Stimulated activated memory B cell treated with anti-CD40 and anti-IgM and Interleukin-4, amounts not matched to agents 10 μg/mL and 1 μg/mL and 100 μg/mL, for 72 hours (primary cell): ENCODE measurements at regions not wholly inside any gene's neighbourhood (a gene's known extent, or its start where the extent isn't known, plus 50 kb on each side); places are given as distances from the start of the nearest gene placed in this dataset.
"Not testable (repeated sequence)": the region's sequence is repeated elsewhere in the genome, so short reads cannot be mapped to it uniquely, and the experiment has no call there.

ENCODE experiments used
- ATAC-seq: fragments of 150-1000 bp; cut with Tn5 transposase; 2 replicates; pipeline ENCODE4 v1.10.0; 2021
- H3K27ac Mint-ChIP-seq: one replicate; pipeline ENCODE4 v1.8.0; 2022; ENCODE audit warnings: mild to moderate bottlenecking, mixed read lengths
- H3K27me3 Mint-ChIP-seq: one replicate; pipeline ENCODE4 v1.8.0; 2022; ENCODE audit warnings: mixed read lengths
- H3K36me3 Mint-ChIP-seq: one replicate; pipeline ENCODE4 v1.8.0; 2022; ENCODE audit warnings: mixed read lengths
- H3K4me1 Mint-ChIP-seq: one replicate; pipeline ENCODE4 v1.8.0; 2022; ENCODE audit warnings: mixed read lengths
- H3K4me3 Mint-ChIP-seq: one replicate; pipeline ENCODE4 v1.8.0; 2022; ENCODE audit warnings: mild to moderate bottlenecking, moderate library complexity, mixed read lengths
- H3K9me3 Mint-ChIP-seq: one replicate; pipeline ENCODE4 v1.8.0; 2022; ENCODE audit warnings: mixed read lengths

GRCh38 chr10:28449926-28450325 lies 83.0 kb upstream of the WAC start:
- no peaks in the 10 kb centered on the region for H3K36me3 Mint-ChIP-seq
- no peak overlapping the region for H3K4me3 Mint-ChIP-seq
- peaks cover 22% of the 10 kb centered on the region for H3K27me3 Mint-ChIP-seq
- no peaks in the 10 kb centered on the region for H3K9me3 Mint-ChIP-seq
- no peaks in the 10 kb centered on the region for H3K4me1 Mint-ChIP-seq
- no peak for ATAC-seq
- H3K27ac Mint-ChIP-seq, result no peak overlapping the region

GRCh38 chr10:28453926-28454325 lies 79.0 kb upstream of the WAC start:
- no peak overlapping the region for H3K4me3 Mint-ChIP-seq
- no peaks in the 10 kb centered on the region for H3K36me3 Mint-ChIP-seq
- no peak overlapping the region for H3K27ac Mint-ChIP-seq
- H3K9me3 Mint-ChIP-seq, result no peaks in the 10 kb centered on the region
- ATAC-seq, result no peak
- H3K4me1 Mint-ChIP-seq, result no peaks in the 10 kb centered on the region
- peaks cover 46% of the 10 kb centered on the region for H3K27me3 Mint-ChIP-seq

DNA sequence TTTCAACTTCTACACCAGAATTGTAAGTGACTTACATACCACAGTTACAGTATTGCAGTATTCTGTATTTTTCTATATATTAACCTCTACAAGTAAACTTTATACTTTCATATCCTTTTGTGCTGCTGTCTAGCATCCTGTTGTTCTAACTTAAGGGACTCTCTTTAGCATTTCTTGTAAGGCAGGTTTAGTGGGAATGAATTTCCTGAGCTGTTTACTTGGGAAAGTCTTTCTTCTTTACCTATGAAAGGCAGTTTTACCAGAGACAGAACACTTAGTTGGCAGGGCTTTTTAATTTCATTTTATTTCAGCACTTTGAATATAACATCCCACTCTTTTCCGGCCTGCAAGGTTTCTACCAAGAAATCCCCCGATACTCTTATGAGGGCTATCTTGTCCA lies 75.8 kb upstream of the WAC start:
- ATAC-seq, result no peak
- no peaks in the 10 kb centered on the region for H3K4me1 Mint-ChIP-seq
- H3K36me3 Mint-ChIP-seq, result no peaks in the 10 kb centered on the region
- H3K27ac Mint-ChIP-seq, result no peak overlapping the region
- H3K27me3 Mint-ChIP-seq, result peaks cover 63% of the 10 kb centered on the region
- no peak overlapping the region for H3K4me3 Mint-ChIP-seq
- H3K9me3 Mint-ChIP-seq, result no peaks in the 10 kb centered on the region

- H3K27ac Mint-ChIP-seq, H3K4me3 Mint-ChIP-seq, H3K4me1 Mint-ChIP-seq, H3K36me3 Mint-ChIP-seq, ATAC-seq, H3K9me3 Mint-ChIP-seq: not testable (repeated sequence)
- peaks cover 66% of the 10 kb centered on the region for H3K27me3 Mint-ChIP-seq
Observed at GRCh38 chr10:28457873-28458272, 75.0 kb upstream of the WAC start.

DNA sequence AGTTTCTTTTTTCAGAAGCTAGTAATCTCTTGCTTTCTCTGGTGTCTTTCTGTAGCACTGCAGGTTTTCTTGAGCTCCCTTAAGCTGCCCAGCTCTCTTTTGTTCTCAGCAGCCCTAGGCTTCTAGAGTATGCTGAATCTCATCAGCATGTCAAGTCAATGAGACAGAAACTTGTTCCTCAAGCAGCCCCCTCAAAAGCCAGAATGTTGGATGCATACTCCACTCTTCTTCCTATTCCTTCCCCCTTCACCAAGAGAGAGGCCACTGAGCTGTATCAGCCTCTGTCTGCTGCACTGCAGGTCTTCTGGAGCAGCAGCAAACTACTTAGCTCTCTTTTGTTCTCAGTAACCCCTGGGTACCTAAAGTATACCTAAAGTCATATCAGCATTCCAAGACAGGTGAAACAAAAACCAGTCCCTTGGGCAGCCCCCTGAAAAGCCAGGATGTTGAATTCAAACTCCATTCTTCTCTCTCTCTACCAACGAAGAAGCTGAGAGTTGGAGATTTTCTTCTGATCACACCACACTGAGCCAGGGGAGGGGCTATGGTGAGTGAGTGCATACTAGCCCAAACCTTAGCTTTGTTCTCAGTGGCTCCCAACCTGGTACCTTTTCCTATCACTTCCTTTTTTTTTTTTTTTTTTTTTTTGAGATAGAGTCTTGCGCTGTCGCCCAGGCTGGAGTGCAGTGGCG lies 73.3 kb upstream of the WAC start:
- Mint-ChIP-seq H3K27ac (no peak overlapping the region), H3K4me1 (no peaks in the 10 kb centered on the region), H3K36me3 (no peaks in the 10 kb centered on the region), H3K9me3 (no peaks in the 10 kb centered on the region), H3K4me3 (no peak overlapping the region), H3K27me3 (peaks cover 63% of the 10 kb centered on the region)
- ATAC-seq, result no peak

GRCh38 chr10:28463141-28463540 lies 69.8 kb upstream of the WAC start:
- Mint-ChIP-seq H3K9me3 (no peaks in the 10 kb centered on the region), H3K4me1 (no peaks in the 10 kb centered on the region), H3K27me3 (peaks cover 39% of the 10 kb centered on the region), H3K27ac (no peak overlapping the region), H3K36me3 (no peaks in the 10 kb centered on the region), H3K4me3 (no peak overlapping the region)
- ATAC-seq, result no peak

DNA sequence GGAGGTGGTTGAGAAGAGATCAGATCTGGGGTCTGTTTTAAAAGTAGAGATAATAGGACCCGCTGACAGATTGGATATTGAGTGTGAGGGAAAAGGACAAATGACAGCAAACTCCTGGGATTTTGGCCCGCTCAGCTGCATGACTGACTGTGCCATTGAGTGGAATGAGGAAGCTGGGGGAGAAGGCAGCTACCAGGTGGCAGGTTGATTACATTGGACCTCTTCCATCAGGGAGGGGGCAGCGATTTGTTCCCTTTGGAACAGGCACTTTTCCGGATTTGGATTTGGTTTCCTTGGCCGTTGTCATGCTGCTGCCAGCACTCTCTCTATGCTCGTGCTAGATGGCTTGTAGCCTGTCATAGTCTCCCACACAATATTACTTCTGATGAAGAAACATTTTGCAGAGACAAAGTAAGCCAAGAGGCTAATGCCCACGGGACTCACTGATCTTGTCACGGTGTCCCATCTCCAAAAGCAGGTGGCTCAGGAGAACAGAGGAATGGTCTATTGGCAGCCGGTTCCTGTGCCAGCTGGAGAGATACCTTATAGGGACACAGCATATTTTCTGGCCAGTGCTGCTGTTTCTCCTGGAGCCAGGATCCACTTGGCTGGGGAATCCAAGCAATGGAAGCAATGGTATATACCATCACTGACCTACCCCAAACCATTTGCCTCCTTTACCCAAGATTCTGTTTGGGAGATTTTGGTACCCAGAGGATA lies 69.1 kb upstream of the WAC start:
- H3K36me3 Mint-ChIP-seq, result no peaks in the 10 kb centered on the region
- no peak overlapping the region for H3K4me3 Mint-ChIP-seq
- no peak for ATAC-seq
- no peaks in the 10 kb centered on the region for H3K4me1 Mint-ChIP-seq
- H3K27me3 Mint-ChIP-seq, result peaks cover 32% of the 10 kb centered on the region
- H3K9me3 Mint-ChIP-seq, result no peaks in the 10 kb centered on the region
- no peak overlapping the region for H3K27ac Mint-ChIP-seq

- no peak for ATAC-seq
Observed at GRCh38 chr10:28467615-28468014, 65.3 kb upstream of the WAC start.

DNA sequence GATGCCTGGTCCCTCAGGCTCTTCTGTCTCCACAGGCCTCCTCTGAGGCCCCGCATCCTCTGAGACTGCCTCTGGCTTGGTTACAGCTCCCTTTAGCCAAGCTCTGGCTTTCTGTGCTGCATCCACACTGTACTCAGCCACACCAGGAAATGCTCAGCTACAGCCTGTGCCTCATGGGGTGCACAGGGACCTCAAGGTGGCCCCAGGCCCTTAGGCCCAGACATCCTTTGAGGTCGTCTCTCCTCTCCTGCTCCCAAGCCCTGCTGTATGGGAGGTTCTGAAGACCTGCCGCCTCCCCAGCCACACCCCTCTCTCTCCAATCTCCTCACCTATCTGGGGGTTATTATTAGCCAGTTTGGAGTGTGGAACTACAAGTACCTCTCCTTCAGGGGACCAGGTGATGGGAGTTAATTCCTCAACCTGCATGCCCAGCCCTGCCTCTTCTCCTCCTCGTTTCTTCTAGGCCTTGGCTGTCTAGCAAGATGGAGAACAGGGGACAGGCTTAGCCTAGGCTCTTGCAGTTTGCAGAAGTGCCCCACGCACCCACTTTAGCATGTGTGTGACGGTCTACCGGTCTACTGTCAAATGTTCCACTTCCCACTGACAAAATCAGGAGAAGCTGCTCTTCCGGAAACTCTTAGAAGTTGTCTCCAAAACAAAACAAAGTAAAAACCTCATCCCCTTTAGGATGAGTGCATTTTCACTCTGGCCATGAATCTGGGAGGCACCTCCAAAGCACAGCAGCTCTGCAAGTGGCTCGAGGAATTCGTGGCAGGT lies 64.0 kb upstream of the WAC start:
- ATAC-seq, result no peak
- peaks cover 9% of the 10 kb centered on the region for H3K27me3 Mint-ChIP-seq
- H3K4me1 Mint-ChIP-seq, result no peaks in the 10 kb centered on the region
- H3K4me3 Mint-ChIP-seq, result no peak overlapping the region
- no peak overlapping the region for H3K27ac Mint-ChIP-seq
- H3K9me3 Mint-ChIP-seq, result no peaks in the 10 kb centered on the region
- no peaks in the 10 kb centered on the region for H3K36me3 Mint-ChIP-seq

More at GRCh38 chr10:28467615-28468014, 65.3 kb upstream of the WAC start:
- Mint-ChIP-seq H3K27ac (no peak overlapping the region), H3K4me3 (no peak overlapping the region), H3K4me1 (no peaks in the 10 kb centered on the region), H3K36me3 (no peaks in the 10 kb centered on the region), H3K27me3 (peaks cover 13% of the 10 kb centered on the region), H3K9me3 (no peaks in the 10 kb centered on the region)

GRCh38 chr10:28470873-28471651 lies 61.9 kb upstream of the WAC start:
- no peaks in the 10 kb centered on the region for H3K36me3 Mint-ChIP-seq
- H3K27me3 Mint-ChIP-seq, result peaks cover 17% of the 10 kb centered on the region
- ATAC-seq, result no peak
- H3K9me3 Mint-ChIP-seq, result no peaks in the 10 kb centered on the region
- H3K4me3 Mint-ChIP-seq, result no peak overlapping the region
- no peak overlapping the region for H3K27ac Mint-ChIP-seq
- H3K4me1 Mint-ChIP-seq, result no peaks in the 10 kb centered on the region

DNA sequence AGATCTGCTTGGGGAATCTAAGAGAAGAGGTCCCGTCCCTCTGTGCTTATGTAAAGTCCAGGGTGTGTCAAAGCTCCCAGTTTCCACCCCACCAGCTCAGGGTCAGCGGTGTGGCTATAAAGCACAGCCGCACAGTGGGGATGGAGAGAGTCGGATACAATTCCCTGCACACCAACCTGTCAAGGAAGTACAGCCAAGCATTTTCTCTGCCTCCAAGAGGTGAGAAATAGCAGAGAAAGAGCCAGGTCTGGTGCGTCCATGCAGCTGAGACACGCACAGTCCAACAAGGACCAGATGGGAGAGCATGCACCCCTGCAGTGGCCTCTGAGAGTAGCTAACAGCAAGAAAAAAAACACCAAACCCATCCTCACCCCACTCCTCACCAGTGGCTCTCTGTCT lies 61.3 kb upstream of the WAC start:
- no peak overlapping the region for H3K27ac Mint-ChIP-seq
- no peaks in the 10 kb centered on the region for H3K9me3 Mint-ChIP-seq
- H3K36me3 Mint-ChIP-seq, result no peaks in the 10 kb centered on the region
- no peak for ATAC-seq
- H3K27me3 Mint-ChIP-seq, result peaks cover 23% of the 10 kb centered on the region
- H3K4me3 Mint-ChIP-seq, result no peak overlapping the region
- no peaks in the 10 kb centered on the region for H3K4me1 Mint-ChIP-seq

GRCh38 chr10:28478646-28479045 lies 54.3 kb upstream of the WAC start:
- Mint-ChIP-seq H3K9me3 (peaks cover 3% of the 10 kb centered on the region), H3K4me3 (no peak overlapping the region), H3K27ac (no peak overlapping the region), H3K36me3 (no peaks in the 10 kb centered on the region), H3K4me1 (no peaks in the 10 kb centered on the region), H3K27me3 (peaks cover 20% of the 10 kb centered on the region)
- ATAC-seq, result no peak

DNA sequence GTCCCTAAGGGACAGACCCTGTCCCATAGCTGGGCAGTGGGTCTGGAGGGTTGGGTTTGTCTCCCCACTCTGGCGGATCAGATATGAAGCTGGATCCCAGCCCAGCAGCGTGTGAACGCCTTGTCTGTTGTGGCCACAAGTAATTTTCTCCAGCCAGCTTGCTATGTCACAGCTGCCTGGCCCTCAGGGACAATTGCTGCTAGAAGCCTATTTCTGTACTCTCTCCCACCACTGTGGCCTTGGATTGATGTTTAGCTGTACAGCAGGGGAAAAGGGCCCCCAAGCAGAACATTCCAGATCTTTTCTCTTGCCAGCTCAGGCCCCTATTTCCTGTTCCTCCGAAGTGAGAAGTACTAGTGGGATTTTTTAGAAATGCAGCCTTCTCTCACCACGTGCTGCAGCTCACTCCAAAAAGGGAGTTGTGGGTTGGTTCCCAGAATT lies 53.5 kb upstream of the WAC start:
- H3K27me3 Mint-ChIP-seq, result peaks cover 15% of the 10 kb centered on the region
- no peak overlapping the region for H3K4me3 Mint-ChIP-seq
- peaks cover 3% of the 10 kb centered on the region for H3K9me3 Mint-ChIP-seq
- no peaks in the 10 kb centered on the region for H3K4me1 Mint-ChIP-seq
- no peak for ATAC-seq
- no peaks in the 10 kb centered on the region for H3K36me3 Mint-ChIP-seq
- H3K27ac Mint-ChIP-seq, result no peak overlapping the region

GRCh38 chr10:28479927-28480627 lies 52.8 kb upstream of the WAC start:
- Mint-ChIP-seq H3K27ac (no peak overlapping the region), H3K36me3 (no peaks in the 10 kb centered on the region), H3K27me3 (peaks cover 15% of the 10 kb centered on the region), H3K9me3 (peaks cover 3% of the 10 kb centered on the region), H3K4me1 (no peaks in the 10 kb centered on the region), H3K4me3 (no peak overlapping the region)
- ATAC-seq, result no peak

DNA sequence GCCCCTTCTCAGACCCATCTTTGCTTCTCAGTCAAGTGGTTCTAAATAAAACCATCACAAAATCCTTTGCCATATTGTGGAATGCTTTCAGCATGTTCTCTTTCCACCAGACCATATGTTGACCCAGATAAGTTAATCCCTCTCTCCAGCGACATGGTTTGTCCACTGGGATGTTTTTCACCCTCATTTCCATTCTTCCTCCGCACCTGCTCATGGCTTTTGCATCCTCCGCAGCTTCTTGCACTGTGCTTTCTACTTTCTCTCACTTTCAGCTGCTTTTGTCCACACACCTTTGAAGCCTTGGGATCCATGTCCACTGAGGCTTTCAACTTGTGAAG lies 52.3 kb upstream of the WAC start:
- no peak overlapping the region for H3K4me3 Mint-ChIP-seq
- H3K27ac Mint-ChIP-seq, result no peak overlapping the region
- H3K36me3 Mint-ChIP-seq, result no peaks in the 10 kb centered on the region
- no peak for ATAC-seq
- H3K4me1 Mint-ChIP-seq, result no peaks in the 10 kb centered on the region
- H3K9me3 Mint-ChIP-seq, result peaks cover 3% of the 10 kb centered on the region
- H3K27me3 Mint-ChIP-seq, result peaks cover 13% of the 10 kb centered on the region
